OCI-LY1 (cell line): ENCODE measurements at regions not wholly inside any gene's neighbourhood (a gene's known extent, or its start where the extent isn't known, plus 50 kb on each side); places are given as distances from the start of the nearest gene placed in this dataset.
"Not testable (repeated sequence)": the region's sequence is repeated elsewhere in the genome, so short reads cannot be mapped to it uniquely, and the experiment has no call there.

Source experiments
- H2AFZ ChIP-seq: fragments of 200-600 bp; sonication (generic), shearing (Covaris generic); 2 replicates; pipeline ENCODE4 v1.6.0; 2014; ENCODE audit warnings: antibody characterized with exemption, mild to moderate bottlenecking, low read length
- H3F3A ChIP-seq: fragments of 200-600 bp; sonication (generic), shearing (Covaris generic); 2 replicates; pipeline ENCODE4 v1.6.0; 2014; ENCODE audit warnings: mild to moderate bottlenecking, antibody characterized with exemption, low read length, moderate library complexity; ENCODE audit not compliant: insufficient read depth
- H3K27ac ChIP-seq: fragments of 200-600 bp; sonication (generic); 2 replicates; pipeline ENCODE4 v1.5.1; 2014; ENCODE audit warnings: low read length, mixed run types, mild to moderate bottlenecking, low read depth; ENCODE audit not compliant: poor library complexity, severe bottlenecking
- H3K27me3 ChIP-seq: fragments of 200-600 bp; sonication (generic); 2 replicates; pipeline ENCODE4 v1.6.0; 2014; ENCODE audit warnings: antibody characterized with exemption, mild to moderate bottlenecking, low read length, moderate library complexity; ENCODE audit not compliant: insufficient read depth
- H3K36me3 ChIP-seq: fragments of 200-600 bp; sonication (generic); 2 replicates; pipeline ENCODE4 v1.6.1; 2014; ENCODE audit warnings: mild to moderate bottlenecking, antibody characterized with exemption, low read length, moderate library complexity, mixed read lengths; ENCODE audit not compliant: insufficient read depth
- H3K4me1 ChIP-seq: fragments of 200-600 bp; sonication (generic); 2 replicates; pipeline ENCODE4 v1.5.1; 2014; ENCODE audit warnings: mild to moderate bottlenecking, low read length, moderate library complexity; ENCODE audit not compliant: insufficient read depth, severe bottlenecking
- H3K4me2 ChIP-seq: fragments of 200-600 bp; sonication (generic), shearing (Covaris generic); 2 replicates; pipeline ENCODE4 v1.6.1; 2014; ENCODE audit warnings: low read length
- H3K4me3 ChIP-seq: fragments of 200-600 bp; sonication (generic); 2 replicates; pipeline ENCODE4 v1.5.1; 2014; ENCODE audit warnings: low read length, low read depth, mild to moderate bottlenecking, mixed read lengths; ENCODE audit not compliant: poor library complexity, severe bottlenecking
- H3K79me2 ChIP-seq: fragments of 200-600 bp; shearing (Covaris generic); 2 replicates; pipeline ENCODE4 v1.6.1; 2016; ENCODE audit warnings: mixed run types, low read length, mixed read lengths; ENCODE audit not compliant: insufficient read depth
- H3K9ac ChIP-seq: fragments of 200-600 bp; sonication (generic), shearing (Covaris generic); 2 replicates; pipeline ENCODE4 v1.6.1; 2014; ENCODE audit warnings: mild to moderate bottlenecking, low read length, mixed read lengths
- H3K9me2 ChIP-seq: fragments of 200-600 bp; sonication (generic), shearing (Covaris generic); 2 replicates; pipeline ENCODE4 v1.6.1; 2014; ENCODE audit warnings: low read depth, mild to moderate bottlenecking, low read length, mixed read lengths
- H3K9me3 ChIP-seq: fragments of 200-600 bp; shearing (Covaris generic); 2 replicates; pipeline ENCODE4 v1.6.1; 2014; ENCODE audit warnings: low read length, mixed read lengths
- H4K20me1 ChIP-seq: fragments of 200-600 bp; sonication (generic), shearing (Covaris generic); 2 replicates; pipeline ENCODE4 v1.6.0; 2016; ENCODE audit warnings: mild to moderate bottlenecking, low read length; ENCODE audit not compliant: insufficient read depth
- CTCF ChIP-seq: fragments of 200-600 bp; sonication (generic), shearing (Covaris generic); IDR thresholded peaks from 2 replicates; pipeline ENCODE4 v1.5.1; 2017; ENCODE audit warnings: mild to moderate bottlenecking, antibody characterized with exemption, low read length, moderate library complexity, mixed read lengths
- EZH2 ChIP-seq: fragments of 200-600 bp; sonication (generic), shearing (Covaris generic); IDR thresholded peaks from 2 replicates; pipeline ENCODE4 v1.8.0; 2017; ENCODE audit warnings: borderline replicate concordance, mixed run types, mild to moderate bottlenecking, antibody characterized with exemption, low read length, moderate library complexity, mixed read lengths

GRCh38 chr1:14426854-14427253 is 171.6 kb upstream of the KAZN start:
- no peak overlapping the region for H3K9ac ChIP-seq

GRCh38 chr1:14429577-14429976 is 168.9 kb upstream of the KAZN start:
- Histone ChIP-seq H3K9ac (no peak overlapping the region), H2AFZ (no peak overlapping the region), H3K27me3 (no peaks in the 10 kb centered on the region), H3K36me3 (no peaks in the 10 kb centered on the region), H3K79me2 (no peaks in the 10 kb centered on the region), H3K27ac (no peak overlapping the region), H3K4me3 (no peak overlapping the region), H3F3A (no peaks in the 10 kb centered on the region), H3K4me2 (no peak overlapping the region), H4K20me1 (no peaks in the 10 kb centered on the region), H3K9me2 (no peaks in the 10 kb centered on the region), H3K9me3 (no peaks in the 10 kb centered on the region), H3K4me1 (no peaks in the 10 kb centered on the region)
- TF ChIP-seq EZH2, result no peak
- TF ChIP-seq CTCF, result no peak

More at GRCh38 chr1:14426854-14427253, 171.6 kb upstream of the KAZN start:
- Histone ChIP-seq H3F3A (no peaks in the 10 kb centered on the region), H2AFZ (no peak overlapping the region), H3K36me3 (no peaks in the 10 kb centered on the region), H3K4me2 (no peak overlapping the region), H3K27ac (no peak overlapping the region), H3K79me2 (no peaks in the 10 kb centered on the region), H3K4me3 (no peak overlapping the region), H4K20me1 (no peaks in the 10 kb centered on the region), H3K9me2 (no peaks in the 10 kb centered on the region), H3K9me3 (no peaks in the 10 kb centered on the region), H3K27me3 (no peaks in the 10 kb centered on the region), H3K4me1 (no peaks in the 10 kb centered on the region)
- TF ChIP-seq EZH2 (no peak), CTCF (no peak)

- not testable (repeated sequence) for H3K4me2 ChIP-seq, H3K9ac ChIP-seq, H3K9me2 ChIP-seq, H3K79me2 ChIP-seq, H4K20me1 ChIP-seq, H3F3A ChIP-seq, H2AFZ ChIP-seq, H3K36me3 ChIP-seq, H3K9me3 ChIP-seq, H3K27ac ChIP-seq, H3K27me3 ChIP-seq, H3K4me1 ChIP-seq, H3K4me3 ChIP-seq
These were observed 165.8 kb upstream of the KAZN start for GRCh38 chr1:14432728-14433127.

- Histone ChIP-seq H3K4me2 (no peak overlapping the region), H3K9me3 (no peaks in the 10 kb centered on the region), H3F3A (no peaks in the 10 kb centered on the region), H3K79me2 (no peaks in the 10 kb centered on the region), H3K36me3 (no peaks in the 10 kb centered on the region), H3K9ac (no peak overlapping the region), H3K4me1 (no peaks in the 10 kb centered on the region), H4K20me1 (no peaks in the 10 kb centered on the region), H3K9me2 (no peaks in the 10 kb centered on the region), H3K27me3 (no peaks in the 10 kb centered on the region), H3K27ac (no peak overlapping the region), H3K4me3 (no peak overlapping the region), H2AFZ (no peak overlapping the region)
- peak; percentile 37; the same call in 1 of the 2 replicates for TF ChIP-seq CTCF
- no peak for TF ChIP-seq EZH2
These were observed 163.0 kb upstream of the KAZN start for GRCh38 chr1:14435368-14436023.
